Retinal pigment epithelial cell (primary cell): ENCODE measurements at regions not wholly inside any gene's neighbourhood (a gene's known extent, or its start where the extent isn't known, plus 50 kb on each side); places are given as distances from the start of the nearest gene placed in this dataset.

Experiments used
- DNase-seq: peaks from one replicate; pipeline ENCODE4 v3.0.0-alpha.2; 2010; ENCODE audit warnings: low read depth
- H3K4me3 ChIP-seq: 2 replicates; pipeline ENCODE4 v1.5.1; 2011; ENCODE audit warnings: mild to moderate bottlenecking, low read length, control low read depth, moderate library complexity
- CTCF ChIP-seq: conservative IDR thresholded peaks from 2 replicates; pipeline ENCODE4 v1.5.1; 2011; ENCODE audit warnings: low read depth, low read length, control low read depth, inconsistent platforms

- H3K4me3 ChIP-seq: no peak overlapping the region
- TF ChIP-seq CTCF: no peak
- DNase-seq: no peak
These were observed 53.6 kb upstream of the RUNX1 start for GRCh38 chr21:35102488-35103371.

- no peak for DNase-seq
These were observed 51.3 kb upstream of the RUNX1 start for GRCh38 chr21:35100349-35100811.

GRCh38 chr21:35099310-35099709 lies 50.2 kb upstream of the RUNX1 start:
- H3K4me3 ChIP-seq: no peak overlapping the region
- TF ChIP-seq CTCF: no peak
- no peak for DNase-seq

More at GRCh38 chr21:35100349-35100811, 51.3 kb upstream of the RUNX1 start:
- TF ChIP-seq CTCF: no peak
- no peak overlapping the region for H3K4me3 ChIP-seq
